ELF-1 (cell line): ENCODE measurements at regions not wholly inside any gene's neighbourhood (a gene's known extent, or its start where the extent isn't known, plus 50 kb on each side); places are given as distances from the start of the nearest gene placed in this dataset.
"Not testable (repeated sequence)": the region's sequence is repeated elsewhere in the genome, so short reads cannot be mapped to it uniquely, and the experiment has no call there.

Source experiments
- DNase-seq: peaks from one replicate; pipeline ENCODE4 v3.0.0-alpha.2; 2016; ENCODE audit warnings: low read depth, low spot score

GRCh38 chr1:104019675-104020049 is 270.0 kb downstream of the AMY1C start:
- no peak for DNase-seq

- DNase-seq: no peak
Observed at GRCh38 chr1:104028416-104029035, 278.8 kb downstream of the AMY1C start.

- no peak for DNase-seq
Observed at GRCh38 chr1:104029456-104029970, 279.8 kb downstream of the AMY1C start.

- no peak for DNase-seq
Observed at GRCh38 chr1:104056786-104057185, 307.1 kb downstream of the AMY1C start.

- peak; percentile 78 for DNase-seq
Observed at GRCh38 chr1:104057219-104057898, 307.7 kb downstream of the AMY1C start.

- not testable (repeated sequence) for DNase-seq
Observed at GRCh38 chr1:104061637-104062036, 311.9 kb downstream of the AMY1C start.

- DNase-seq: no peak
Observed at GRCh38 chr1:104064399-104064798, 314.7 kb downstream of the AMY1C start.

GRCh38 chr1:104072915-104073371 is 323.2 kb downstream of the AMY1C start:
- no peak for DNase-seq

GRCh38 chr1:104073463-104073902 is 323.8 kb downstream of the AMY1C start:
- DNase-seq: no peak

- no peak for DNase-seq
Observed at GRCh38 chr1:104082221-104082620, 332.5 kb downstream of the AMY1C start.

GRCh38 chr1:104084380-104084779 is 334.7 kb downstream of the AMY1C start:
- no peak for DNase-seq

- DNase-seq: peak; percentile 2
Observed at GRCh38 chr1:104092698-104093097, 343.0 kb downstream of the AMY1C start.

GRCh38 chr1:104098837-104099236 is 349.1 kb downstream of the AMY1C start:
- DNase-seq: no peak

- no peak for DNase-seq
Observed at GRCh38 chr1:104100115-104100514, 350.4 kb downstream of the AMY1C start.

GRCh38 chr1:104105465-104105864 is 355.8 kb downstream of the AMY1C start:
- DNase-seq: no peak

- no peak for DNase-seq
Observed at GRCh38 chr1:104120525-104120924, 370.8 kb downstream of the AMY1C start.

GRCh38 chr1:104121271-104121670 is 371.6 kb downstream of the AMY1C start:
- no peak for DNase-seq

GRCh38 chr1:104125266-104125665 is 375.6 kb downstream of the AMY1C start:
- no peak for DNase-seq

- no peak for DNase-seq
Observed at GRCh38 chr1:104125970-104126369, 376.3 kb downstream of the AMY1C start.

GRCh38 chr1:104132382-104132973 is 382.8 kb downstream of the AMY1C start:
- peak; percentile 34 for DNase-seq

- peak; percentile 79 for DNase-seq
Observed at GRCh38 chr1:104135036-104135435, 385.3 kb downstream of the AMY1C start.

- DNase-seq: no peak
Observed at GRCh38 chr1:104136621-104137020, 386.9 kb downstream of the AMY1C start.

- no peak for DNase-seq
Observed at GRCh38 chr1:104156738-104157137, 407.0 kb downstream of the AMY1C start.
